K562 (cell line): ENCODE measurements at regions not wholly inside any gene's neighbourhood (a gene's known extent, or its start where the extent isn't known, plus 50 kb on each side); places are given as distances from the start of the nearest gene placed in this dataset.

ENCODE experiments used
- AFF4 ChIP-seq: sonication (generic); formaldehyde crosslinking; IDR thresholded peaks from 2 replicates; pipeline ENCODE4 v1.8.0; 2023; ENCODE audit warnings: mild to moderate bottlenecking, missing genetic modification reagents
- STAT5B ChIP-seq: fragments of 250-450 bp; sonication (Bioruptor Pico); IDR thresholded peaks from 2 replicates; pipeline ENCODE4 v1.8.0; 2021; ENCODE audit warnings: mild to moderate bottlenecking, inconsistent platforms
- ZBTB1 ChIP-seq: sonication (generic); formaldehyde crosslinking; IDR thresholded peaks from 2 replicates; pipeline ENCODE4 v1.8.1; 2023; ENCODE audit warnings: missing genetic modification reagents, low read depth, mild to moderate bottlenecking, borderline replicate concordance
- ZNF124 ChIP-seq: sonication (generic); formaldehyde crosslinking; IDR thresholded peaks from 2 replicates; pipeline ENCODE4 v1.8.1; 2022; ENCODE audit warnings: missing genetic modification reagents

GRCh38 chr1:69492286-69492685, 75.4 kb upstream of the LRRC7 start:
- no peak for TF ChIP-seq STAT5B (CRISPR knock-in tag)
- no peak for TF ChIP-seq AFF4 (CRISPR knock-in tag)
- TF ChIP-seq ZBTB1 (CRISPR knock-in tag), result no peak
- TF ChIP-seq ZNF124 (CRISPR knock-in tag), result no peak
